ENCODE measurements at regions not wholly inside any gene's neighbourhood (a gene's known extent, or its start where the extent isn't known, plus 50 kb on each side); places are given as distances from the start of the nearest gene placed in this dataset.
"Not testable (repeated sequence)": the region's sequence is repeated elsewhere in the genome, so short reads cannot be mapped to it uniquely, and the experiment has no call there.

- DNase-seq, result not testable (repeated sequence)
Observed at GRCh38 chr12:23388898-23389297, 560.6 kb downstream of the SOX5 start.

GRCh38 chr12:23389315-23389714 lies 560.2 kb downstream of the SOX5 start:
- DNase-seq, result not testable (repeated sequence)

- no peak for DNase-seq
Observed at GRCh38 chr12:23399402-23399933, 550.0 kb downstream of the SOX5 start.

GRCh38 chr12:23415180-23415579 lies 534.3 kb downstream of the SOX5 start:
- DNase-seq, result no peak

GRCh38 chr12:23421556-23421955 lies 527.9 kb downstream of the SOX5 start:
- DNase-seq, result no peak

GRCh38 chr12:23423097-23423687 lies 526.3 kb downstream of the SOX5 start:
- DNase-seq, result no peak

- no peak for DNase-seq
Observed at GRCh38 chr12:23423796-23424195, 525.7 kb downstream of the SOX5 start.

- no peak for DNase-seq
Observed at GRCh38 chr12:23424685-23425084, 524.8 kb downstream of the SOX5 start.

GRCh38 chr12:23426328-23426727 lies 523.1 kb downstream of the SOX5 start:
- no peak for DNase-seq

GRCh38 chr12:23428758-23429157 lies 520.7 kb downstream of the SOX5 start:
- no peak for DNase-seq

- no peak for DNase-seq
Observed at GRCh38 chr12:23431006-23431405, 518.5 kb downstream of the SOX5 start.

GRCh38 chr12:23433121-23433520 lies 516.3 kb downstream of the SOX5 start:
- DNase-seq, result no peak

GRCh38 chr12:23434154-23434553 lies 515.3 kb downstream of the SOX5 start:
- no peak for DNase-seq

GRCh38 chr12:23446746-23447145 lies 502.7 kb downstream of the SOX5 start:
- no peak for DNase-seq

- DNase-seq, result no peak
Observed at GRCh38 chr12:23450810-23451209, 498.7 kb downstream of the SOX5 start.

GRCh38 chr12:23455283-23455682 lies 494.2 kb downstream of the SOX5 start:
- no peak for DNase-seq

- no peak for DNase-seq
Observed at GRCh38 chr12:23458640-23459039, 490.8 kb downstream of the SOX5 start.

- DNase-seq, result no peak
Observed at GRCh38 chr12:23462546-23462945, 486.9 kb downstream of the SOX5 start.

GRCh38 chr12:23463172-23463571 lies 486.3 kb downstream of the SOX5 start:
- DNase-seq, result no peak

- no peak for DNase-seq
Observed at GRCh38 chr12:23464241-23464812, 485.1 kb downstream of the SOX5 start.

- no peak for DNase-seq
Observed at GRCh38 chr12:23472329-23472971, 477.0 kb downstream of the SOX5 start.

GRCh38 chr12:23473071-23473470 lies 476.4 kb downstream of the SOX5 start:
- DNase-seq, result no peak

GRCh38 chr12:23474438-23474976 lies 475.0 kb downstream of the SOX5 start:
- DNase-seq, result no peak
